ENCODE measurements at regions not wholly inside any gene's neighbourhood (a gene's known extent, or its start where the extent isn't known, plus 50 kb on each side); places are given as distances from the start of the nearest gene placed in this dataset.
"Not testable (repeated sequence)": the region's sequence is repeated elsewhere in the genome, so short reads cannot be mapped to it uniquely, and the experiment has no call there.

- no peak for TF ChIP-seq CTCF (IDR thresholded peaks at IDR 0.05; ENCODE audit: control insufficient read depth, insufficient read depth, low read depth, low read length, missing control alignments)
- no peak overlapping the region for H3K4me3 ChIP-seq (ENCODE audit: control insufficient read depth, low read depth, low read length)
- DNase-seq (ENCODE audit: low read depth) = no peak
These were observed 554.6 kb downstream of the NLGN4X start for GRCh38 chrX:5674036-5674435.

GRCh38 chrX:5672099-5672498, 556.6 kb downstream of the NLGN4X start:
- no peak for TF ChIP-seq CTCF (IDR thresholded peaks at IDR 0.05; ENCODE audit: control insufficient read depth, insufficient read depth, low read depth, low read length, missing control alignments)
- DNase-seq (ENCODE audit: low read depth) = no peak
- H3K4me3 ChIP-seq (ENCODE audit: control insufficient read depth, low read depth, low read length) = no peak overlapping the region

GRCh38 chrX:5666689-5667088, 562.0 kb downstream of the NLGN4X start:
- not testable (repeated sequence) for DNase-seq (ENCODE audit: low read depth); H3K4me3 ChIP-seq (ENCODE audit: control insufficient read depth, low read depth, low read length)

- H3K4me3 ChIP-seq (ENCODE audit: control insufficient read depth, low read depth, low read length) = no peak overlapping the region
- DNase-seq (ENCODE audit: low read depth) = no peak
- no peak for TF ChIP-seq CTCF (IDR thresholded peaks at IDR 0.05; ENCODE audit: control insufficient read depth, insufficient read depth, low read depth, low read length, missing control alignments)
These were observed 572.1 kb downstream of the NLGN4X start for GRCh38 chrX:5656544-5656943.

- no peak for TF ChIP-seq CTCF (IDR thresholded peaks at IDR 0.05; ENCODE audit: control insufficient read depth, insufficient read depth, low read depth, low read length, missing control alignments)
- no peak overlapping the region for H3K4me3 ChIP-seq (ENCODE audit: control insufficient read depth, low read depth, low read length)
- no peak for DNase-seq (ENCODE audit: low read depth)
These were observed 577.8 kb downstream of the NLGN4X start for GRCh38 chrX:5650904-5651303.

GRCh38 chrX:5648941-5649568, 579.6 kb downstream of the NLGN4X start:
- no peak for TF ChIP-seq CTCF (IDR thresholded peaks at IDR 0.05; ENCODE audit: control insufficient read depth, insufficient read depth, low read depth, low read length, missing control alignments)
- DNase-seq (ENCODE audit: low read depth) = no peak
- no peak overlapping the region for H3K4me3 ChIP-seq (ENCODE audit: control insufficient read depth, low read depth, low read length)

GRCh38 chrX:5646818-5647217, 581.8 kb downstream of the NLGN4X start:
- no peak for TF ChIP-seq CTCF (IDR thresholded peaks at IDR 0.05; ENCODE audit: control insufficient read depth, insufficient read depth, low read depth, low read length, missing control alignments)
- no peak for DNase-seq (ENCODE audit: low read depth)
- H3K4me3 ChIP-seq (ENCODE audit: control insufficient read depth, low read depth, low read length) = no peak overlapping the region
